ENCODE measurements at regions not wholly inside any gene's neighbourhood (a gene's known extent, or its start where the extent isn't known, plus 50 kb on each side); places are given as distances from the start of the nearest gene placed in this dataset.

DNA sequence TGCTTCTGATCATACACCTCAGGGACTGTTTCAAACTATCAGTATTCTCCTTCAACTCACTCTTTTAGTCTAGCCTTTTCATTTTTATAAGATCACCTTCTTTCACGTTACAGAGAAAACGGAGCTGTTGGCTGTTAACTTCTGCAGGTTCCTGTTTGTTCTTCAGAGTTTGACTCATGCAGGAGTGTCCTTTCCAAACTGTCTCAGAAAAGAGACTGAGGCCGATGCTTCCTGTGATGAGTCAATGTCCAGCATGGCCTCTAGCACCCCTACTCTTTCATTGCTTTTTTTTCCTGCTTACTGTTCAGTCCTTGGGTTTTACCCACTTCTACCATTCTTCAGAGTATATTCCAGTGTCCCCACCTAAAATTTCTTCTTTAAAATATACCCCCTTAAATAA, 240.8 kb upstream of the RGPD4 start:
- no peak for DNase-seq
- H3K4me1 ChIP-seq (ENCODE audit: low read length), result no peaks in the 10 kb centered on the region
- no peaks in the 10 kb centered on the region for H3K9me3 ChIP-seq (ENCODE audit: low read length)
- no peaks in the 10 kb centered on the region for H4K20me1 ChIP-seq (ENCODE audit: insufficient read depth, low read depth, low read length)
- H2AFZ ChIP-seq (ENCODE audit: low read length), result no peak overlapping the region
- no peak overlapping the region for H3K9ac ChIP-seq (ENCODE audit: low read length)
- H3K4me2 ChIP-seq (ENCODE audit: low read depth, low read length, poor library complexity, severe bottlenecking), result no peak overlapping the region
- H3K27me3 ChIP-seq (ENCODE audit: low read length), result no peaks in the 10 kb centered on the region
- H3K79me2 ChIP-seq (ENCODE audit: low read length), result no peaks in the 10 kb centered on the region
- H3K4me3 ChIP-seq (ENCODE audit: low read length), result no peak overlapping the region
- no peak overlapping the region for H3K27ac ChIP-seq (ENCODE audit: low read length)
- H3K36me3 ChIP-seq (ENCODE audit: insufficient read depth, low read length), result no peaks in the 10 kb centered on the region
- H3K9me2 ChIP-seq (replicated peaks; ENCODE audit: insufficient read depth, low read length), result no peaks in the 10 kb centered on the region

DNA sequence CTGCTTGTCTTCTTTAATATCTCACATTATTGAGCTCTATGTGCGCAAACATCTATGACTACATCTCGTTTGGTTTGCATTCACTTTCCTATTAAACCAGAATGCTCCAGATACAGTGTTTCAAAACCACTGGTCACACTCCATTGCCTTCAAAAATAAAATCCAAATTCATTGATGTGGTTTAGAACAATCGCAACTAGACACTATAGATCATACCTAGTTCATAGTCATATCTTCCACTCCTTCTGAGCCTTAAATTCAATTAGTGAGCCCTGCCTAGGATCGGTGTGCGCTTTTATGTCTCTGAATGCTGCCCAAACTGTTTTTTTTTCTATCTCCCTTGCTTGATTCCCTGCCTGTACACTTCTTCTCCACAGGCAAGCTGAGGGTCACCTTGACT, 238.5 kb upstream of the RGPD4 start:
- no peak overlapping the region for H2AFZ ChIP-seq (ENCODE audit: low read length)
- H3K9me2 ChIP-seq (replicated peaks; ENCODE audit: insufficient read depth, low read length), result no peaks in the 10 kb centered on the region
- no peaks in the 10 kb centered on the region for H3K9me3 ChIP-seq (ENCODE audit: low read length)
- H3K4me2 ChIP-seq (ENCODE audit: low read depth, low read length, poor library complexity, severe bottlenecking), result no peak overlapping the region
- no peak overlapping the region for H3K27ac ChIP-seq (ENCODE audit: low read length)
- no peak overlapping the region for H3K4me3 ChIP-seq (ENCODE audit: low read length)
- H3K36me3 ChIP-seq (ENCODE audit: insufficient read depth, low read length), result no peaks in the 10 kb centered on the region
- no peak for DNase-seq
- H3K27me3 ChIP-seq (ENCODE audit: low read length), result no peaks in the 10 kb centered on the region
- H3K4me1 ChIP-seq (ENCODE audit: low read length), result peaks cover 7% of the 10 kb centered on the region
- H3K79me2 ChIP-seq (ENCODE audit: low read length), result no peaks in the 10 kb centered on the region
- H3K9ac ChIP-seq (ENCODE audit: low read length), result no peak overlapping the region
- no peaks in the 10 kb centered on the region for H4K20me1 ChIP-seq (ENCODE audit: insufficient read depth, low read depth, low read length)

DNA sequence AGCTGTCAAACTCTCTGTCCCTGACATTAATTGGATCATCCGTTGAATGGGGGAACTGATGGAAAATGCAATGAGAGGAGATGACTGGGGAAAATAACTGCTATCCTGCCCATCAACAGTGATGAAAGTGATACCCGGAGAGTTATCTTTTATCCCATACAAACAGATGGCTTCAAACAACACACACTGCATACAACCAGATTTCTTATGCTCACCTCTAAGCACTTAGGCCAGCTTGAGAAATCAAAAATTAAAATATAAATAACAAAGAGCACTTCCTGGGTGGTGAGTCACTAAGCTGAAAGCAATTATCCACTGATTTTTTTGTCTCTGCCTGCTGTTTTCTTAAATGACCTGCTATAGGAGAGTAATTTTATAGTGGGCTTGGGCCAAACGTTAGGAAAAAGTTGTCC, 237.6 kb upstream of the RGPD4 start:
- Histone ChIP-seq H2AFZ (ENCODE audit: low read length) (no peak overlapping the region), H3K27me3 (ENCODE audit: low read length) (no peaks in the 10 kb centered on the region), H4K20me1 (ENCODE audit: insufficient read depth, low read depth, low read length) (no peaks in the 10 kb centered on the region), H3K27ac (ENCODE audit: low read length) (no peak overlapping the region), H3K36me3 (ENCODE audit: insufficient read depth, low read length) (no peaks in the 10 kb centered on the region), H3K9me3 (ENCODE audit: low read length) (no peaks in the 10 kb centered on the region), H3K4me3 (ENCODE audit: low read length) (no peak overlapping the region), H3K79me2 (ENCODE audit: low read length) (no peaks in the 10 kb centered on the region), H3K9me2 (replicated peaks; ENCODE audit: insufficient read depth, low read length) (no peaks in the 10 kb centered on the region), H3K9ac (ENCODE audit: low read length) (no peak overlapping the region), H3K4me2 (ENCODE audit: low read depth, low read length, poor library complexity, severe bottlenecking) (no peak overlapping the region), H3K4me1 (ENCODE audit: low read length) (peaks cover 7% of the 10 kb centered on the region)
- DNase-seq, result no peak

DNA sequence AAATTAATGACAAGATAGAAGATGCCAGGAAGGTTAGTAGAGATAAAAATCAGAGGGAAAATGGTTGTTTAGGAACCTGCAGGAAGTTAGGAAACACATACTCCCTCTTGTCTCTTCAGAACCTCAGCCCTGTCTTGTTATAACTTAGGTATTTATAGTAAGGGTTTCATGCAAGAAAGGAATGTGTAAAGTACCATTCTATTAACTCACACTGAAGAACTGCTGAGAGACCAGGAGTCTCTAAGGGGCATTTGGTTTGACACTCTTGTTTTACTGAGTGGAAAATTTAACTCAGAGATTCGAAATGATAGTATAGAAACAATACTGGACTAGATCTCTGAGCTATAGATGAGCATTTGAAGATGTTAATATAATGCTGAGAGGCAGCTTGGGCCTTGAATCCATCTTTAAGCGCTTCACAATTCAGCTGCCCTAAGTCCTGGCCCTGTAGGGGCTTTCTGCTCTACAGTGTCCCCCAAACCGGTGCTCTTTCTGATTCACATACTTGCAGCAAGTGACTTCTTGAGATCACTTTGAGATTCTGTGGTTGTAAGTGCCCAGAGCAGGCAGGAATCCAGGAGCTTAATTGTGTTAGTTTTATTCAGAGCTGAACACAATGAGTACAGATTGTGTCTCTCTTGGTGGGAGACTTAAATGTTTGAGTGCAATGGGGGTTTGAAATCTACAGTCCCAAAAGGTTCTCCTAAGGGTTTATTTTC, 235.0 kb upstream of the RGPD4 start:
- H3K4me2 ChIP-seq (ENCODE audit: low read depth, low read length, poor library complexity, severe bottlenecking), result no peak overlapping the region
- no peak overlapping the region for H2AFZ ChIP-seq (ENCODE audit: low read length)
- no peak overlapping the region for H3K27ac ChIP-seq (ENCODE audit: low read length)
- no peaks in the 10 kb centered on the region for H3K79me2 ChIP-seq (ENCODE audit: low read length)
- H4K20me1 ChIP-seq (ENCODE audit: insufficient read depth, low read depth, low read length), result no peaks in the 10 kb centered on the region
- H3K27me3 ChIP-seq (ENCODE audit: low read length), result no peaks in the 10 kb centered on the region
- no peaks in the 10 kb centered on the region for H3K36me3 ChIP-seq (ENCODE audit: insufficient read depth, low read length)
- no peak for DNase-seq
- no peak overlapping the region for H3K9ac ChIP-seq (ENCODE audit: low read length)
- no peaks in the 10 kb centered on the region for H3K9me2 ChIP-seq (replicated peaks; ENCODE audit: insufficient read depth, low read length)
- H3K4me3 ChIP-seq (ENCODE audit: low read length), result no peak overlapping the region
- H3K4me1 ChIP-seq (ENCODE audit: low read length), result peaks cover 7% of the 10 kb centered on the region
- no peaks in the 10 kb centered on the region for H3K9me3 ChIP-seq (ENCODE audit: low read length)

DNA sequence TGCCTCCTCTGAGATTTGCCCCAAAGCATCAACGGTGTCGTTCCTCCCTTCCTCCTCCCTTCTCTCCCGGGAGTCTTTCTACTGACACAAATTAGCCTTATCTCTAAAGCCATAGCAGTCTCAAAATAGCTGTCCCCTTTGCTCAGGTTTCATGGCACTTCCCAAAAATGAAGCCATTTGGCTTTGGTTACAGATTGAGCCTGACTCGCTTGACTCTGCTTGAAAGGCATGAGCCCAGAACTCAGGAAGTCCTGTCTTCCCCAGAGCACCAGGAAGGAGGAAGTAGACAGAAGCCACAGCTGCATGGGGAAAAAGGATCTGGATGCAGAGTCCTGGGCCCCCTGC, 234.4 kb upstream of the RGPD4 start:
- no peak for DNase-seq
- Histone ChIP-seq H4K20me1 (ENCODE audit: insufficient read depth, low read depth, low read length) (no peaks in the 10 kb centered on the region), H3K9me2 (replicated peaks; ENCODE audit: insufficient read depth, low read length) (no peaks in the 10 kb centered on the region), H2AFZ (ENCODE audit: low read length) (no peak overlapping the region), H3K36me3 (ENCODE audit: insufficient read depth, low read length) (no peaks in the 10 kb centered on the region), H3K79me2 (ENCODE audit: low read length) (no peaks in the 10 kb centered on the region), H3K27me3 (ENCODE audit: low read length) (no peaks in the 10 kb centered on the region), H3K9me3 (ENCODE audit: low read length) (no peaks in the 10 kb centered on the region), H3K4me2 (ENCODE audit: low read depth, low read length, poor library complexity, severe bottlenecking) (no peak overlapping the region), H3K9ac (ENCODE audit: low read length) (no peak overlapping the region), H3K4me1 (ENCODE audit: low read length) (peaks cover 7% of the 10 kb centered on the region), H3K4me3 (ENCODE audit: low read length) (no peak overlapping the region), H3K27ac (ENCODE audit: low read length) (no peak overlapping the region)

DNA sequence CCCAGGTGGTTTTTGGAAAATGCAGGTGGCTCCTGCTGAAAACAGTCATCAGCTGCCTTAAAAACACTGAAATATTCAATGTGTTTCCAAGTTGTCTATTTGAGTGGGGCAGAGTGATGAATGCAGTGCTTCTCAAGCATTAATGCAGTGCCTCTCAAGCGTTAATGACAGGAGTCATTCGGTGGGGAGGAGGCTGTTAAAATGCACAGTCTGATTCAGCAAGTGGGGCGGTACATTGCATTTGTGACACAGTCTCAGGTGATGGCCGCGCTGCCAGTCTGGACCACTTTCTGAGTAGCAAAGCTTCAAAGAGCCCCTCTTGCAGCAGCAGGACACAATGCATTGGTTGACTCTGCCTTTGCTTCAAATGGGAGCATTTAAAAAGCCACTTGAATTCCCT, 231.4 kb upstream of the RGPD4 start:
- Histone ChIP-seq H3K4me1 (ENCODE audit: low read length) (peaks cover 7% of the 10 kb centered on the region), H3K27me3 (ENCODE audit: low read length) (no peaks in the 10 kb centered on the region), H3K9ac (ENCODE audit: low read length) (no peak overlapping the region), H3K4me3 (ENCODE audit: low read length) (no peak overlapping the region), H3K4me2 (ENCODE audit: low read depth, low read length, poor library complexity, severe bottlenecking) (no peak overlapping the region), H3K9me3 (ENCODE audit: low read length) (no peaks in the 10 kb centered on the region), H2AFZ (ENCODE audit: low read length) (no peak overlapping the region), H3K79me2 (ENCODE audit: low read length) (no peaks in the 10 kb centered on the region), H3K36me3 (ENCODE audit: insufficient read depth, low read length) (no peaks in the 10 kb centered on the region), H4K20me1 (ENCODE audit: insufficient read depth, low read depth, low read length) (no peaks in the 10 kb centered on the region), H3K27ac (ENCODE audit: low read length) (no peak overlapping the region), H3K9me2 (replicated peaks; ENCODE audit: insufficient read depth, low read length) (no peaks in the 10 kb centered on the region)
- no peak for DNase-seq

DNA sequence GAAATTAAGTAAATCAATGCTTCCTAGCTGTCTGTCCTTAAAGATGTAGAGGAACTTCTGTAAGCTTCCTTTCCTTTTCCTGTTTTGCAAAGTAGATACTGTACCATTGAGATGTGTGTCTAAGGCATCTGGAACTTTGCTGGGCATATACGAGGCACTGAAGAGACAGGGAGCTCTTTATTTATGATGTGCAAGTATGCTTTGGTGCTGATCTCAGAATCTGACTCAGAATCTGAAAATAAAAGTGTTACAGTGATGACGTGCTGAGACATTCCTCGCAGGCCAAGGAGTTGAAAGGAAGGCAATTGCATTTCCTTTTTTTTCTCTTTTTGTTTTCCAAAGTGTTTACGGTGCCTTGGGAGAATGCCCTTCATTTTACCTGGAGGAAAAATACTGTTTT, 230.9 kb upstream of the RGPD4 start:
- H3K9me3 ChIP-seq (ENCODE audit: low read length), result no peaks in the 10 kb centered on the region

DNA sequence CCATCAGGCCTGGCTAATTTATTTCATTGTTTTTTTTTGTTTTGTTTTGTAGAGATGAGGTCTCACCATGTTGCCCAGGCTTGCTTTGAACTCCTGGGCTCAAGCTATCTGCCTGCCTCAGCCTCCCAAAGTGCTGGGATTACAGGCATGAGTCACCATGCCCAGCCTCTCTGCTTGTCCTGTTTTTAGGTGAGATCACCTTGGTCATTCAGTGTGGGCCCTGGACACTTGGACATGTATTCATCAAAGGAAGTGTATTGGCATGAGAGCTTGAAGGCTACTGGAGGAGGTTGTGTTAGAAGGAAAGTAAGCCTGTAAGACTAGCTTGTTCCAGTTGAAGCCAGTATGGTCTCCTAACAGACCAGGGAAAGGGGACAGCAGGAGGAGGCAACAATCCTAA, 229.2 kb upstream of the RGPD4 start:
- Histone ChIP-seq H2AFZ (ENCODE audit: low read length) (no peak overlapping the region), H3K4me3 (ENCODE audit: low read length) (no peak overlapping the region), H3K4me1 (ENCODE audit: low read length) (peaks cover 1% of the 10 kb centered on the region; the same call in 1 of the 2 replicates), H4K20me1 (ENCODE audit: insufficient read depth, low read depth, low read length) (no peaks in the 10 kb centered on the region), H3K36me3 (ENCODE audit: insufficient read depth, low read length) (no peaks in the 10 kb centered on the region), H3K9me3 (ENCODE audit: low read length) (no peaks in the 10 kb centered on the region), H3K27ac (ENCODE audit: low read length) (no peak overlapping the region), H3K9ac (ENCODE audit: low read length) (no peak overlapping the region), H3K4me2 (ENCODE audit: low read depth, low read length, poor library complexity, severe bottlenecking) (no peak overlapping the region), H3K79me2 (ENCODE audit: low read length) (no peaks in the 10 kb centered on the region), H3K9me2 (replicated peaks; ENCODE audit: insufficient read depth, low read length) (no peaks in the 10 kb centered on the region), H3K27me3 (ENCODE audit: low read length) (no peaks in the 10 kb centered on the region)
- no peak for DNase-seq

More for the DNA sequence above, 230.9 kb upstream of the RGPD4 start:
- H3K4me3 ChIP-seq (ENCODE audit: low read length), result no peak overlapping the region
- H3K79me2 ChIP-seq (ENCODE audit: low read length), result no peaks in the 10 kb centered on the region
- no peaks in the 10 kb centered on the region for H3K36me3 ChIP-seq (ENCODE audit: insufficient read depth, low read length)
- no peak overlapping the region for H3K4me2 ChIP-seq (ENCODE audit: low read depth, low read length, poor library complexity, severe bottlenecking)
- H2AFZ ChIP-seq (ENCODE audit: low read length), result no peak overlapping the region
- H4K20me1 ChIP-seq (ENCODE audit: insufficient read depth, low read depth, low read length), result no peaks in the 10 kb centered on the region
- no peaks in the 10 kb centered on the region for H3K9me2 ChIP-seq (replicated peaks; ENCODE audit: insufficient read depth, low read length)
- H3K27me3 ChIP-seq (ENCODE audit: low read length), result no peaks in the 10 kb centered on the region
- DNase-seq, result no peak
- peaks cover 7% of the 10 kb centered on the region for H3K4me1 ChIP-seq (ENCODE audit: low read length)
- H3K27ac ChIP-seq (ENCODE audit: low read length), result no peak overlapping the region
- no peak overlapping the region for H3K9ac ChIP-seq (ENCODE audit: low read length)

DNA sequence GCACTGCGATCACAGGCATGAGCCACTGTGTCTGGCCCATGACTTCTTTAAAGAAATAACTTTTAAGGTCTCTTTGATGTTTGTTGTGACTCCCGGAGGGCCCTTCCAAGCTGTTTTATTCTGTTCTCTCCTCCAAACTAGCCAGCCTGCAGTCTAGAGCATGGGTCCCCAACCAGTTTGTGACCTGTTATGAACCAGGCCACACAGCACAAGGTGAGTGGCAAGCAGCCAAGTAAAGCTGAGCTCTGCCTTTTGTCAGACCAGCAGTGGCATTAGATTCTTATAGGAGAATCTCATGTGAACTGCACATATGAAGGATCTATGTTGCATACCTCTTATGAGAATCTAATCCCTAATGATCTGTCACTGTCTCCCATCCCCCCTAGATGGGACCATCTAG, 223.9 kb upstream of the RGPD4 start:
- Histone ChIP-seq H3K36me3 (ENCODE audit: insufficient read depth, low read length) (no peaks in the 10 kb centered on the region), H3K79me2 (ENCODE audit: low read length) (no peaks in the 10 kb centered on the region), H4K20me1 (ENCODE audit: insufficient read depth, low read depth, low read length) (no peaks in the 10 kb centered on the region), H3K27me3 (ENCODE audit: low read length) (no peaks in the 10 kb centered on the region), H3K9me3 (ENCODE audit: low read length) (no peaks in the 10 kb centered on the region), H3K4me3 (ENCODE audit: low read length) (no peak overlapping the region), H3K4me2 (ENCODE audit: low read depth, low read length, poor library complexity, severe bottlenecking) (no peak overlapping the region), H2AFZ (ENCODE audit: low read length) (no peak overlapping the region), H3K27ac (ENCODE audit: low read length) (no peak overlapping the region), H3K9me2 (replicated peaks; ENCODE audit: insufficient read depth, low read length) (no peaks in the 10 kb centered on the region), H3K9ac (ENCODE audit: low read length) (no peak overlapping the region), H3K4me1 (ENCODE audit: low read length) (no peaks in the 10 kb centered on the region)
- DNase-seq, result no peak

All from Karpas-422 (cell line).